HG03060 (cell line): ENCODE measurements at regions not wholly inside any gene's neighbourhood (a gene's known extent, or its start where the extent isn't known, plus 50 kb on each side); places are given as distances from the start of the nearest gene placed in this dataset.

Experiments used
- ATAC-seq: cut with Tn5 transposase; IDR thresholded peaks from one replicate; pipeline ENCODE4 v1.9.1; 2021; ENCODE audit warnings: low read depth, moderate number of reproducible peaks; ENCODE audit not compliant: unreplicated experiment

DNA sequence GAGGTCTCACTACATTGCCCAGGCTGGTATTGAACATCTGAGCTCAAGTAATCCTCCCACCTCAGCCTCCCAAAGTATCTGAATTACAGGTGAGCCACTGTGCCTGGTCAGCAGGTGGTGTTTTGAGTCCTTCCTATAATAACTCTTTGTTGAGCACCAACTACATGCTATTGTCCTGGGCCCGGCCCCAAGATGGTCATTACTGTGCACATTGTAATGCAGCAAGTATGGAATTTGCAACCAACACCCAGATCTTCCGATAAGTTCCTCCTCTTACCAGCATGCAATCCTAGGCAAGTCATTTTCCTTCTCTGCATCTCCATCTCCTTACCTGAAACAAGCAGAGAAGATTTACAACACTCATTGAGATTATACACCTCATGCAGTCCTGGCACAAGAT, 510.3 kb upstream of the KLF4 start:
- ATAC-seq, result no peak

GRCh38 chr9:107999011-107999410, 509.4 kb upstream of the KLF4 start:
- ATAC-seq, result no peak

GRCh38 chr9:107994648-107995047, 505.1 kb upstream of the KLF4 start:
- ATAC-seq, result no peak

GRCh38 chr9:107992271-107992670, 502.7 kb upstream of the KLF4 start:
- no peak for ATAC-seq

DNA sequence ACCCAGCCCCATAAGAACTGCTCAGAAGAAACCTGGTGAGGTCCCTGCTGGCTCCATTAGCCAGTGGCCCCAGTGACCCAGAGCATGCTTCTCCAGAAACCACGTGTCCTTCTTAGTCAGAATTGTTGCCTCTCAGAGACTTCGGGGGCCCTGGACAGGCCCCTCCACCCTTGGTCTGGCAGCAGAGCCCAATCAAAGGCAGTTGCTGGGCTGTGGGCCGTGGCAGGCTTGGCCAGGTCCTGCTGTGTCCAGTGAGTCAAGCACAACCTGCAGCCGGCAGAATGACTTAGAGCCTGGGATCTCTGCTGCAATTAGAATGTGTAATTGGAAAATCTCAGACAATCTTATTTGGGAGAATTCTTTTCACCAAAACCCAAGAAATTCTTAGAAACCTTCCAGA, 502.0 kb upstream of the KLF4 start:
- ATAC-seq, result no peak

DNA sequence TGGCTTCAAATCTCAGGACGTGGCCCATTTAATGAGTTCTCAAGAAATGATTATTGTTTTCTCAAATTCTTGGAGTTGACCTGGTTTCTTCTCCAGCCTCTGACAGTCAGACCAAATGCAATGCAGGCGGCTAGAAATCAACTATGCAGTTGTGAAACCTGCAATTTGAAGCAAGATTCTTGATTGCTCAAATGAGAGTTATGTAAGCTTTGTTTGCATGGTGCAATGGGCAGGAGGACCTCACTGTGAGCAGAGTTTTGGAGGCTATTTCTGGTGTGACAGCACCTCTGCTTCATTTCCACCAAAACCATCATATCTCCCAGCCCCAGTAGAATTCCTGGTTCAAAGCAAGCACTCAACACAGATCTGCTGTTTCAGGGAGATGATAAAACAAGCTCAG, 500.0 kb upstream of the KLF4 start:
- ATAC-seq, result no peak

DNA sequence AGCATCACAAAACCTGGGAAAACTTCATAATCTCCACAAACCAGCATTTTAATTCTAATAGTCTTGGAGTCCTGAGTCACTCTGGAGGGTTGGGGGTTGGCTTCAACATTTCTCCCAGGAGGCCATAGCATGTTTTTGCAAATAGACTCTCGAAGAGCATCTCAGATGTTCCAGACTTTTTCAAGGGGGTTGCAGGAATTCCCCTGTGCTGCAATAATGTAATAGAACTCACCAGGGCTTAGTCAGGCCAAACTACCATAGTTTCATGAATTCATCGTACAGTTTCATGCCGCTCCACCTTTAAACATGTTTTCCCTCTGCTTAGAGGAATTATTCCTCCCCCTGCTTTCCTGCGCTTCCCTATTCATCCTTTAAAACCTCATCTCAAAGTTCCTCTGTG, 499.5 kb upstream of the KLF4 start:
- ATAC-seq, result no peak

DNA sequence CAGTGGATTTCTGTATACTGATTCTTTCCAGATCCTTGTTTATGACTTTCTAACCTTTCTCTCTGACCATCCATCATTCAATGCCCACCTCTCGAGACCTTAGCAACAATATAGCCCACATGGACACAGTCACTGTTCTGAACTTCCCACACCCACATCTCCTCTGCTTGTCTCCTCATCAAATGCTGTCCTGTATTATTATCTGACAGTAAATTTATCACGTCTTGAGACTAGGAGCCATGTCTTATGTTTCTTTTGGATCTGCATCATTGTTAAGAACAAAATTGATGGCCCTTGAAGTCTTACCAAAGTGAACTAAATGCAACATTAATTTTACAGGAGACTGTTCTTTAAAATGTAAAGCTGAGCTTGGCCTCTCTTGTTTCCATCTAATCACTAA, 495.4 kb upstream of the KLF4 start:
- ATAC-seq, result no peak

DNA sequence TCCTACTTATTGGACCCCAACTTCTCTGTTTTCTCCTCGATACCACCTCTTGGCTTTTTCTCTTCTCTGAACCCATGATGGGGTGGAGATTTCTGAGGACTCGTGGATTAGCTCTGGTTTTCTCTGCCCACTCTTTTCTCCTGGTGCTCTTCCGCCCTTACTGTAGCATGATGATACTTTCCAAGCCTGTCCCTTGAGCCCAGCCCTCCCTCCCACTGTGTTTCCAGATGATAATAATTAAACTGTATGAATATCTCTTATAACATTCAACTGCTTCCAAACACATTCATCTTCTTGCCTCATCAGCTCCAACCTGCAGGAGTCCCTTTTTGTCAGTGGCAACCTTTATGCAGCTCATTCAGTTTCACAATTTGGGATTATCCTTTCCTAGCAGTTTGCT, 494.2 kb upstream of the KLF4 start:
- no peak for ATAC-seq

DNA sequence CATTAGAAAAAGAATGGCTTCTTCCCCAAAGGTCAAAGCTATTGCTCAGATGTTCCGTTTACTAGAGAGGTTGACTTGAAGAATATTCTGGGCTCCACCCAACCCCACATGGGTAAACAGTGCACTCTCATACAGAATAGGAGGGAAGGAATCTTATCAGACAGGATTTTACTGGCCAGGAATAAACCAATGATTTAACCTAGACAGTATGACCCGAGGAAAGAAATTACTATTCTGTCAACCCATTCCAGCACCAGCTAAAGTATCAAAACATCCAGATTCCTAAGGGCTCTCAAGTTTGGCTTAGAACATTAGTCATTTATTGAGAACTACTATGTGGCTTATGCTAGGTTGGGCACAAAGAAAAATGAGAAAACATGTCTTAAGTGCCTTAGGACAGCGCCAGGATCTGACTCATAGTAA, 493.6 kb upstream of the KLF4 start:
- ATAC-seq, result no peak

DNA sequence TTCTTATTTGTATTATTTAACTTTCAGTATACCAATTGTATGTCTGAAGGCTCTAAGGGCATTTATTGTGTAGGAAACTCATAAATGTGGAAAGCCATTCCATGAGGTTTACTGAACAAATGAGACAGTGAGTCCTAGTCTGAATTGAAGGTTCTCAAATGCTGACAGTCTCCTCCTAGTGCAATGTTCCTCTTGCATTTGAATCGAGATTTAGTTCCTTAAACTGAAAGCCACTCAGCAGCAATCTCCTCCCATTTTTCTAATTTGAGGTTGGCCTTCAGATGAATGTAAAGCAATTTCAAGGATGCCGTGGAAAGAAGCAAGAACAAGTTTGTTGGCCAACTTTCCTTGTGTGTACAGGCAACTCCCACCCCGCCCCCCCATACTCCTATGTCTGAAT, 493.2 kb upstream of the KLF4 start:
- no peak for ATAC-seq

- ATAC-seq, result no peak
Measured at GRCh38 chr9:107982001-107982400, 492.4 kb upstream of the KLF4 start.

- no peak for ATAC-seq
Measured at GRCh38 chr9:107980984-107981383, 491.4 kb upstream of the KLF4 start.

DNA sequence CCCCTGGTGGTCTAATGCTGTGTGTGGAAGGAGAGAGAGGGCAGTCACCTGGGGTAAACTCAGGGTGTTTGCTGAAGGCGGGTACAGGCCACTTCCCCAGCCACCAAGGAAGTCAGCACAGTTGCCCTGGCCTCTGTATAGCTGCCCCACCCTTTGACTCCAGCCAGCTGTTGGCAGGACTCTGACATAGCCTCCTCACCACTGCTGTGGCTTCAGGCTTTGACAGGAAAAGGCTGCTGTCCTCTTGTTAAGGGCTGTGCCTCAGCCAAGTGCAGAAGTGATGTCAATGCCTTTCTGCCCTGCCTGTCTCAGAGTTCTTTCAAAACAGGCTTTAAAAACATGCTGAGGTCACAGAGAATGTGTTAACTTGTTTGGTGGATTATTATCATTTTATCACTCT, 487.2 kb upstream of the KLF4 start:
- ATAC-seq, result no peak

- ATAC-seq, result no peak
Measured at GRCh38 chr9:107975426-107976010, 485.9 kb upstream of the KLF4 start.

- no peak for ATAC-seq
Measured at GRCh38 chr9:107973451-107973850, 483.9 kb upstream of the KLF4 start.

- no peak for ATAC-seq
Measured at GRCh38 chr9:107972346-107972745, 482.8 kb upstream of the KLF4 start.

GRCh38 chr9:107971241-107971640, 481.7 kb upstream of the KLF4 start:
- no peak for ATAC-seq

DNA sequence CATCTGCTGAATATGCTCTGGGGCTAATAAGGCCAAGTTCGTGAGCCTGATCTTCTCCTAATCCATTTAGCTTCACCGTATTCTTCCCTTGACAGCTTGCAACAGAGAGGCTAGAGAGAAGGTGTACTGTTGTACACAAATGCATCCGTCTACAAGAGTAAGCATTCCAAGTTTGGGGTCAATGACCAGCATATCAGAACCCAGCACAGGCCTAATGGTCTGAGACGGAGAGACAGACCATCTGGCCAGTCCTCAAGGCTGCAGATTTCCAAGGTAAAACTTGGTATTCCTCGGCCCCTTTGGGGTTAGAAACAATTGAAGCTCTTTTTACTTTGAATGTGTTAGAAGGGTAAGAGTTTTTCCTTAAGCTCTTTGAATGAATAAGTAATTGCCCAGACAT, 481.2 kb upstream of the KLF4 start:
- ATAC-seq, result no peak

DNA sequence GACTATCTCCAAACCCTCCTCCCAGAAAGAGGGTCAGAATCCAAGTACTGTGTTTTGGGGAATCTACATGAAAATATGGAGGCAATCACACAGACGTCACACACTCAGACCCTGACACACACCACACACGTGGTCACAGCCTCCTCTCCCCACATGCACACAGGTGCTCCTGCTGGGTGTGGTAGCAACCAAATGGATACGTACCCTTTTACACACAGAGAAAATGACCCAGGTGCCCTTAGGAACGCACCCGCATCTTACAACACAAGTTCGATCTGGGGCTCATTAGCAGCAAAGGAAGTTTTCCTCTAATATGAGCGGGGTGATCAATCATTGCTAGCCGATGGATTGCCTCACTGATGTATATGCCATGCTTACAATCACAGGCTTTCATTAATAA, 480.2 kb upstream of the KLF4 start:
- no peak for ATAC-seq

GRCh38 chr9:107969141-107969540, 479.6 kb upstream of the KLF4 start:
- no peak for ATAC-seq

DNA sequence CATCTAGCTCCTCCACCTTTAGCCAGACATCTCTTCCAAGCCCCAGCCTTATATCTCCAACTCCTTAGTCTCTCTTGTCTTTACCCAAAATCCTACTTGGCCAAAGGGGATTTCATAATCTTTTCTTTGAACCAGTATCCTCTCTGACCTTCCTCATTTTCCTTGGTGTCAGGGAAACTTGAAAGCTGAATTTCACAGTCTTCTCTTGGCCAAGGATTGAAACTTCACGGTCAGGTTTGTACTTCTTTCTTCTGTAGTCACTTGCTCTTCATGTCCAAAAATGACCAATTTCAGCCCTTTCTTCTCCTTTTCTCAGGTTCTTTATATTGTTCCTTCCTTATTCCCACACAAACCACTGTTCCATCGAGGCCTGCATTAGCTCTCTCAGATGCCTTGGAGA, 473.7 kb upstream of the KLF4 start:
- ATAC-seq, result no peak

DNA sequence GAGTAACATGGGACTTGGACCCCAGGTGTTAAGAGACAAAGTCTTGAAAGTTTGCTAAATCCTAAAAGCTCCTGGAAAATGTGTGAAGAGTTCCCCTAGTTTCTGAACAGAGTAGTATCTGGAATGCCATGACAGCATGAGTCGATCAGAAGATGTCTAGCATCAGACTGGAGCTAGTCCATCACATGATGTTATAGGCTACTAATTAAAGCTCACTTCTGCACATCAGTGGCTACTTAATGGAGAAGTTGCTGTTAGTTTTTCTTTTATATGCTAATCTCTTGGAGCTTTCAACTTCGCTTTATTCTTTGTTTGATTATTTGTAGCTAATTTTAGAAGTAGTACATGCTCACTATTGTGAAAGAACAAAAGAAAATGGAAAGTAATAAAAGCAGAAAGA, 471.3 kb upstream of the KLF4 start:
- no peak for ATAC-seq
